Nephron (organoid): ENCODE measurements at regions not wholly inside any gene's neighbourhood (a gene's known extent, or its start where the extent isn't known, plus 50 kb on each side); places are given as distances from the start of the nearest gene placed in this dataset.
"Not testable (repeated sequence)": the region's sequence is repeated elsewhere in the genome, so short reads cannot be mapped to it uniquely, and the experiment has no call there.

Source experiments
- H3K27ac Mint-ChIP-seq, 3 experiments: 2 replicates each; pipeline ENCODE4 v1.8.0; 2020; ENCODE audit warnings: mixed read lengths in 3 of 3, mild to moderate bottlenecking in 2 of 3, moderate library complexity in 1 of 3
- H3K27me3 Mint-ChIP-seq: 2 replicates; pipeline ENCODE4 v1.8.0; 2021; ENCODE audit warnings: low read depth, mild to moderate bottlenecking, moderate library complexity, mixed read lengths
- H3K36me3 Mint-ChIP-seq: 2 replicates; pipeline ENCODE4 v1.8.0; 2020; ENCODE audit warnings: low read depth, mixed read lengths
- H3K4me1 Mint-ChIP-seq: 2 replicates; pipeline ENCODE4 v1.8.0; 2020; ENCODE audit warnings: mixed read lengths
- H3K4me3 Mint-ChIP-seq, 3 experiments: 2 replicates each; pipeline ENCODE4 v1.8.0; 2020; ENCODE audit warnings: mild to moderate bottlenecking in 3 of 3, mixed read lengths in 3 of 3, moderate library complexity in 2 of 3
- H3K9me3 Mint-ChIP-seq: 2 replicates; pipeline ENCODE4 v1.8.0; 2020; ENCODE audit warnings: mixed read lengths
- CTCF ChIP-seq, 3 experiments: fragments of 200-600 bp; sonication (generic); IDR thresholded peaks; one replicate each; pipeline ENCODE4 v1.5.0; 2021; ENCODE audit warnings: antibody characterized with exemption in 3 of 3; ENCODE audit not compliant: unreplicated experiment in 3 of 3

DNA sequence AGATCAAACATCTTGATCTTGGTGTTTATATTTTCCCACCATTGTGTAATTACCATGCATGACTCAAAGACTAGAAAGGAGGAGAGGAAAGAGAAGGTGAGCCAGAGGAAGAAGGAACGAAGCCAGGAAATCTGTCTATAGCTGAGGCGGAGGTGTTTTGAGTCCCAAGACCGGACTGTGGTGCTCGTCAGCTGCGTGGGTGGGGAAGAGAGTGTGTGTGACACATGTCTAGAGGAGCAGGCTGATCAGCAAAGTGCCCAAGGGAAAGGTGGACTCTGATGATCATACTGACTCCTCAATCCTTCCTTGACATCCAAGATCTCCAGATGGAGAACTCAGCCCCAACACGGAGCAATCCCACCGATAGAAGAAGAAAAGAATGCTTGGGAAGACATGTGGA is 189.5 kb upstream of the MINDY3 start:
- Mint-ChIP-seq H3K4me3 (no peak overlapping the region), H3K4me1 (no peaks in the 10 kb centered on the region), H3K9me3 (no peaks in the 10 kb centered on the region), H3K27me3 (no peaks in the 10 kb centered on the region), H3K27ac (no peak overlapping the region), H3K36me3 (no peaks in the 10 kb centered on the region)
- no peak for TF ChIP-seq CTCF (IDR thresholded peaks at IDR 0.05; ENCODE audit: unreplicated experiment in 3 of 3)

- H3K4me3 Mint-ChIP-seq = no peak overlapping the region
- H3K27ac Mint-ChIP-seq = peak overlapping the region in 1 of 3 experiments; percentile 52
- no peak for TF ChIP-seq CTCF (IDR thresholded peaks at IDR 0.05; ENCODE audit: unreplicated experiment in 3 of 3)
- no peaks in the 10 kb centered on the region for H3K4me1 Mint-ChIP-seq
- no peaks in the 10 kb centered on the region for H3K36me3 Mint-ChIP-seq
- H3K27me3 Mint-ChIP-seq = no peaks in the 10 kb centered on the region
- H3K9me3 Mint-ChIP-seq = peaks cover 3% of the 10 kb centered on the region
These were observed 203.0 kb upstream of the MINDY3 start for GRCh38 chr10:16063350-16063749.

- H3K27me3 Mint-ChIP-seq, H3K27ac Mint-ChIP-seq, H3K36me3 Mint-ChIP-seq, H3K4me1 Mint-ChIP-seq, H3K9me3 Mint-ChIP-seq, H3K4me3 Mint-ChIP-seq: not testable (repeated sequence)
These were observed 223.2 kb upstream of the MINDY3 start for GRCh38 chr10:16083551-16083950.

DNA sequence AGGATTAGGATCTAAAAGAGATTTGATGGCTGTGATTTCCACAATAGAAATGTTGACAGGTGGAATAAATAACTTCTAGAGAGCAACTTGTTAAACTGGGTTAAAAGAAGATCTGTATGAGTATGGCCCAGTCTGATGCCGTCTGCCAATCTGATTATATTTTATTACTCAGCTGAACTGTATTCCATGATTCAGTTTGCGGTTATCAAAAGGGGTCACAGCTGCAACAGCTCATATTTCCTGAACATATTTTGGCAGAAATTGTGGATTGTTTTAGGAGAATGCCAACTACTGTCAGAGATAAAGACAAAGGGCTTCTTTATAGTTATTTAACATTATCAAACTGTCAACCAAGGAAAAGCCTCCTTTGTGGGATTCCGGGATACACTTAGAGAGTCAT is 244.8 kb upstream of the MINDY3 start:
- H3K4me3 Mint-ChIP-seq = no peak overlapping the region
- H3K27ac Mint-ChIP-seq = no peak overlapping the region
- H3K4me1 Mint-ChIP-seq = no peaks in the 10 kb centered on the region
- H3K36me3 Mint-ChIP-seq = no peaks in the 10 kb centered on the region
- no peaks in the 10 kb centered on the region for H3K9me3 Mint-ChIP-seq
- no peak for TF ChIP-seq CTCF (IDR thresholded peaks at IDR 0.05; ENCODE audit: unreplicated experiment in 3 of 3)
- no peaks in the 10 kb centered on the region for H3K27me3 Mint-ChIP-seq

DNA sequence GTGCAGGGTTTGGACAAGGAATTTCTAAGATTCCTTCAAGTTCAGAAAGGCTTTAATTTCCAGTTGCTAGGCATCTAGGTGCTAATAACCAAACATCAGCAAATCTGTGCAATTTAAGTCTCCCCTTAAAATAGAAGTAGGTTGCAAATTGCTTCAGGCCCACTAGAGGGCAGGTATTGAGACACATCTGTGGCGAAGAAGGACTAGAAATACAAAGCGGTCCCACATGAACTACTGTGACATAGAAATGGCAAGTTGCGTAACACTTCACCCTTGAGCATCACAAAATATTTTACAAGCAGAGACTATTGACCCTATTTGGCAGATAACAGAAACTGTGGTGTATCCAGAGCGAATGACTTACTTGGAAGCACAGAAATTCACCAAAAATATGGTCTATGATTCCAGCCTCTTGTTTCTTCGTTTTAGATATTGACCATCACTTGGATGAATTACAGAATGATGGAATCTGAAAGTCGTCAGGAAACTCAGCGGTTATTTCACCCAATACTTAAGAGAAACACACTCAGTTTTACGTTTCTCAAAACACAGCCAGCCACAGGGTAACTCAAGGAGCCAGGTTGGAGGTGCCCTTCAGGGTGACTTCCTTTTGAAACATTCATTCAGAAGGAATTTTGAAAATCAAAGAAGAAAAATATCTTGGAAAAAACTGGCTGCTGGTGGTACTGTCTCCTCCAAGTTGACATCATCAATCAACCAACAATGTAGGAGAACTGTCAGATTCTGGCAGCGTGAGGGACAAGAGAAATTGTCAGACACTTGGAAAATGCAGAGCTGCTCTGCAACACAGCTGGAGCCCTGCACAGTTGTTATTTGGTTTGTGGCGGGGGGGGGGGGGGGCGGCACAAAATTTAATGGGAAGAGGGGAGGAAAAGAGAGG is 256.3 kb upstream of the MINDY3 start:
- H3K4me3 Mint-ChIP-seq = no peak overlapping the region
- no peaks in the 10 kb centered on the region for H3K36me3 Mint-ChIP-seq
- no peak overlapping the region for H3K27ac Mint-ChIP-seq
- no peaks in the 10 kb centered on the region for H3K4me1 Mint-ChIP-seq
- H3K27me3 Mint-ChIP-seq = no peaks in the 10 kb centered on the region
- H3K9me3 Mint-ChIP-seq = no peaks in the 10 kb centered on the region
- peak; percentile 41 to 61 (median 49) for TF ChIP-seq CTCF (IDR thresholded peaks at IDR 0.05; ENCODE audit: unreplicated experiment in 3 of 3)

DNA sequence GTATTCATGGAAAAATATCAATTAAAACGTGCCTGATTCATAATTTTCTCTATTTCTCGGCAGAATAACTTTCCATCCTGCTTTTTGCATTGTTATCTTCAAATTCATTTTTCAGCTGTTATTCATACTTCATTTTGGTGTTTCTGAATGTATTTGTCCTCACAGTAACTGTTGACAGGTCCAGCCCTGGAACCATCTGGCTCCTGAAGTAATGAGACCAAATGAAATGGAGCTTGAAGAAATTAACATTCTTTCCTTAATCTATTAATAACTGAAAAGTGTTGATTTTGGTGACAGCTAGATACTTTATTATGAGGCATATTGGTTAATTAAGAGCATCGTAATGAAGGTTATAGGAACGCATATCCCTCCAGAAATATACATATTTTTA is 257.0 kb upstream of the MINDY3 start:
- H3K9me3 Mint-ChIP-seq = no peaks in the 10 kb centered on the region

More for the DNA sequence above, 257.0 kb upstream of the MINDY3 start:
- no peaks in the 10 kb centered on the region for H3K36me3 Mint-ChIP-seq
- H3K4me3 Mint-ChIP-seq = no peak overlapping the region
- H3K27ac Mint-ChIP-seq = no peak overlapping the region
- no peaks in the 10 kb centered on the region for H3K4me1 Mint-ChIP-seq
- no peak for TF ChIP-seq CTCF (IDR thresholded peaks at IDR 0.05; ENCODE audit: unreplicated experiment in 3 of 3)
- H3K27me3 Mint-ChIP-seq = no peaks in the 10 kb centered on the region
